Effector CD8-positive, alpha-beta T cell (primary cell): ENCODE measurements at regions not wholly inside any gene's neighbourhood (a gene's known extent, or its start where the extent isn't known, plus 50 kb on each side); places are given as distances from the start of the nearest gene placed in this dataset.
"Not testable (repeated sequence)": the region's sequence is repeated elsewhere in the genome, so short reads cannot be mapped to it uniquely, and the experiment has no call there.

ENCODE experiments used
- DNase-seq: peaks from one replicate; lab custom pipeline; 2025; lab: John Stamatoyannopoulos, UW

- no peak for DNase-seq
These were observed 227.4 kb upstream of the AZI2 start for GRCh38 chr3:28575746-28576613.

GRCh38 chr3:28576614-28577200 lies 228.1 kb upstream of the AZI2 start:
- DNase-seq: no peak

GRCh38 chr3:28577941-28578500 lies 229.4 kb upstream of the AZI2 start:
- no peak for DNase-seq

GRCh38 chr3:28586325-28586724 lies 237.7 kb upstream of the AZI2 start:
- no peak for DNase-seq

- DNase-seq: no peak
These were observed 239.1 kb upstream of the AZI2 start for GRCh38 chr3:28587723-28588122.

GRCh38 chr3:28590216-28590615 lies 241.6 kb upstream of the AZI2 start:
- no peak for DNase-seq

- DNase-seq: no peak
These were observed 242.2 kb upstream of the AZI2 start for GRCh38 chr3:28590860-28591259.

GRCh38 chr3:28595372-28595771 lies 246.7 kb upstream of the AZI2 start:
- no peak for DNase-seq

- no peak for DNase-seq
These were observed 248.8 kb upstream of the AZI2 start for GRCh38 chr3:28597452-28597851.

GRCh38 chr3:28598165-28598564 lies 249.5 kb upstream of the AZI2 start:
- DNase-seq: no peak

GRCh38 chr3:28601291-28601690 lies 252.7 kb upstream of the AZI2 start:
- DNase-seq: no peak

GRCh38 chr3:28606283-28606682 lies 257.7 kb upstream of the AZI2 start:
- DNase-seq: no peak

- no peak for DNase-seq
These were observed 263.6 kb upstream of the AZI2 start for GRCh38 chr3:28612232-28612631.

- no peak for DNase-seq
These were observed 265.0 kb upstream of the AZI2 start for GRCh38 chr3:28613511-28614106.

GRCh38 chr3:28615071-28615470 lies 266.4 kb upstream of the AZI2 start:
- no peak for DNase-seq

- no peak for DNase-seq
These were observed 267.3 kb upstream of the AZI2 start for GRCh38 chr3:28615971-28616370.

- DNase-seq: no peak
These were observed 269.2 kb upstream of the AZI2 start for GRCh38 chr3:28617821-28618220.

- DNase-seq: no peak
These were observed 274.5 kb upstream of the AZI2 start for GRCh38 chr3:28623106-28623505.

- DNase-seq: no peak
These were observed 275.5 kb upstream of the AZI2 start for GRCh38 chr3:28624084-28624483.

GRCh38 chr3:28627843-28628242 lies 279.2 kb upstream of the AZI2 start:
- DNase-seq: not testable (repeated sequence)

- DNase-seq: no peak
These were observed 285.4 kb upstream of the AZI2 start for GRCh38 chr3:28634019-28634418.

- DNase-seq: no peak
These were observed 289.1 kb upstream of the AZI2 start for GRCh38 chr3:28637742-28638141.

GRCh38 chr3:28645149-28645548 lies 296.5 kb upstream of the AZI2 start:
- DNase-seq: no peak
